Activated CD4-positive, alpha-beta T cell treated with anti-CD3 and anti-CD28 coated beads, Interleukin-2, amount 50 U/mL, for 16 hours (primary cell): ENCODE measurements at regions not wholly inside any gene's neighbourhood (a gene's known extent, or its start where the extent isn't known, plus 50 kb on each side); places are given as distances from the start of the nearest gene placed in this dataset.

Source experiments
- DNase-seq: peaks from one replicate; pipeline ENCODE4 v3.0.0-alpha.2; 2020

DNA sequence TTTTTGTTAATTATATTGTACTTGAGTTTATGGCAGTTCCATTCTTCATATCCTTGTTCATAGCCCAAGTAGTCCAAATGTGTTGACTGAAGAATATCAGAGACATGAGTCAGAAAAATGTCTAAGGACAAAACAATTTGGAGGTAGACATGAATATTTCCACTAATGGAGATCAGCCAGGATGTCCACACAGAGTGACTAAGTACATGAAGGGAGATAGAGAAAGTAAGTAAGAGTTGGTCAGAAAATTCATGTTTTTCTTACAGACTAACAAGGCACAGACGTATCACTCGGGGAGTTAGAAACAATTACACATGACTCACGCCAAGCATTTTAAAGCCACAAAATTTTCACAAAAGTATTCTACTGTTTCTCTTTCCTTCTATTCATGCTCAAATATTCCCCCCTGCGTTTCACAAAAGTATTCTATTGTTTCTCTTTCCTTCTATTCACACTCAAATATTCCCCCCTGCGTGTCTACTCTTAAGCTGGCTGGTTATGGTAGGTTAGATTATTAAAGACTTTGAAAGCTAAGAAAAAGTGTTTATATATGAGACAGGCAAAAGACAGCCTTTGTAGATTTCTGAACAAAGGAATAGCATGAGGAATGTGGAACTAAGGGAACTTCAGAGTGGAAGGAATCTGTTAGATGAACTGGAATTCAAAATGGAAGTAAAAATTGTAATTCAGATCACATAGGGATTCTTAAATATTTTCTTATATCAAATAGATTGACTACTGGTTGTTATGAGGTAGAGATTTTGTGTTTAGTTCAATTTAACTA is 648.7 kb upstream of the CCDC54 start:
- DNase-seq, result no peak

GRCh38 chr3:106729481-106729880 is 647.8 kb upstream of the CCDC54 start:
- no peak for DNase-seq

DNA sequence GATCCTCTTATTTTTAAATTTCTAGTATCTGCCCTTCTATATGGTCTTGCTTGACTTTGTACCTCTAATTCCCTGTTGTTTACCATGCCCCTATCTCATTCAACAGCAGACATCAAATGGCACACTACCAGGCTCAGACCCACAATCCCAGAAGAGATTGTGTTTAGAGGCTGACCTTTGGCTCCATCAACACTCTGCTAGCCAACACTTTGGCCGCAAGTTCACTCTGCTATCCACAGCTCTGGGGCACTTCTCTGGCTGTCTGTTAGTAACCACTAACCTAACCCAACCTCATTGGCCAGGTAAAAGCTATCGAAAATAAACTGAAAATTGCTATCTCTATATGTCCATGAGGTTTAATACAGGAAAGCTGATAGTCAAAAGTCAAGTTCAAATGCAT is 646.0 kb upstream of the CCDC54 start:
- DNase-seq, result no peak

GRCh38 chr3:106734712-106735111 is 642.5 kb upstream of the CCDC54 start:
- no peak for DNase-seq

DNA sequence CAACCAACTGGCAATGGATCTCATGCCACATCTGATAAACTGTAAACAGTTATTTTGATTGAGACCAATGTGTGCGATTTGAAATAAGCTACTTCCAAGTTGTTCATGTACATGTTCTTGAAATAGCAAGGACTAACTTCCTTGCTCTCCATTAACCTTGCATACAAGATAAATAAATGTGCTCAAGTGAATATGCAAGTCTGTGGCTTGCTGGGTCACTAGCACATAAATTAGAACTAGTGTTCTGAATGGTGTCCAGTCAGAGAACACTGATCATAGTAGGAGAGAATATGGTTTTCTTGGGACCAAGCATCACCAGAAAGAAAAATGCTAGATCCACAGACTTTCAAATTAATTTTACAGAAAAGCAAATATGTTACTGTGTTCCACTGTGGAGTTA is 640.0 kb upstream of the CCDC54 start:
- DNase-seq, result no peak

DNA sequence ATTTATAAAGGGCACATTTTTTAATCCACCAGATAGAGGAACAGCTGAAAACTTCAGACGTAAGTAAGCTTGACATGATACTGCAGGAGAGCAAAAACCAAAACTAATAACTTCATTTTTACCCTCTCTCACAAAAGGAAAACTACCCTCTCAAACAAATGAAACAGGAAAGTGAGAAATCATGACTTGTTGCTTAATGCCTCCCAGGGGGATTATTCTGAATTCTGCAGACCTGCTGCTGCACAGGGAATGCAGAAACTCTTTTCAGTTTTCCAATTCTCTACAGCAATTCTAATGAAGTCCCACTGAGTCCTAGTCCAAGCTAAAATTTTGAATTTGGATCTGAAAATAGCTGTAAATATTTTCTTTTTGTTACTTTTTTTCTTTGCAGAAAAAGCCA is 637.1 kb upstream of the CCDC54 start:
- no peak for DNase-seq

DNA sequence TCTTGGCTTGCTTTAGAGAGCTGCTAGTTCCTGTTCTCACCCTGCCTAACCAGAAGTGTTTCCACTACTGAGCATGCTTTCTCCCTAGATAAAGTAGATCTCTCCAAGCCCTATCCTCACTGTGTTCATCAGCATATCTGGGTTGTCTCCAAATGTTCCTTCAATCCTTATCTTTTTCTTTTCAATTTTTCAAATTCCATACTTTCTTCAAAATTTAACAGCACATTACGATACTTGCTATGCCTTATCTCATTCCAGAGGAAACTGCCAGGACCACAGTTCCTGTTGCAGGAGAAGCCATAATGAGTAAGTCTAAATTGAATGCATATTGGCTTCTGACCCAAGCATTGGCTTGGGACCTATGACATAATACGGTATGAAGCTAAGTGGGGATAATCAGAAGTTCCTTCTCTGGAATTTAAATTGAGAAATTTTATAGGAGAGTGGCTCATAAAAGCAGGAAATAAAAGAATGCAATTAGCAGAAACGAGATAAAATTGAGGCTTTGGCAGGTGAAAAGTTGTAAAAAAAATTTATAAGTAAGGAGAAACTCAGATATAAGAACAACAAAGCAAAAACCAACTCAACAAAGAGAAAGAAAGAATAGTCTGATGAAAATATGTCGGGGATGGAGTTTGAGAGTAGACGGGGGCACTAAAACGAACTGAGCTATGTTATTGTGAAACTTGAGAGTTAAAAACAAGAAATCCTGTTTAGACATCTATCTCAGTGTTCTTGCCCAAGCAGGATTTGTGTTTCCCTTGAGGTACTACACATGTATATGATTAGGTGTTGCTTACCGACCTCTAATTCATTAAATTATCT is 631.7 kb upstream of the CCDC54 start:
- no peak for DNase-seq

DNA sequence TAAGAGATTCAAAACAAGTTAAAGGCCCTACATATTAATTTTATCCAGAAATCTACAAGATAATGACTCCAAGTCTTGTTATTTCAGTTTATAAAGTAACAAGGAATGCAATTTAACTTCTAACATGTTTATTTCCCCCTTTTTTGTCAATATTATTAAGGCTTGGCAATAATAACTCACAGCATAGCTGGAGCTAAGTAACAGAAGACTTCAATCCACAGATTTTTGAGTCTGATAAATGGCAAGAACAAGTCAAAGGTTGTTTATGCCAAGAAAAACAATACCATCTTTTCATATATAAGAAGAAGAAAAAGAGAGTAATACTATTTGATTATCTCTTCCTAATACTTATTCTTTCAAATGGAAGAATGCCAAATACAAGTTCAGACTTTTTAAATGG is 631.0 kb upstream of the CCDC54 start:
- DNase-seq, result no peak

GRCh38 chr3:106748472-106749262 is 628.6 kb upstream of the CCDC54 start:
- no peak for DNase-seq

DNA sequence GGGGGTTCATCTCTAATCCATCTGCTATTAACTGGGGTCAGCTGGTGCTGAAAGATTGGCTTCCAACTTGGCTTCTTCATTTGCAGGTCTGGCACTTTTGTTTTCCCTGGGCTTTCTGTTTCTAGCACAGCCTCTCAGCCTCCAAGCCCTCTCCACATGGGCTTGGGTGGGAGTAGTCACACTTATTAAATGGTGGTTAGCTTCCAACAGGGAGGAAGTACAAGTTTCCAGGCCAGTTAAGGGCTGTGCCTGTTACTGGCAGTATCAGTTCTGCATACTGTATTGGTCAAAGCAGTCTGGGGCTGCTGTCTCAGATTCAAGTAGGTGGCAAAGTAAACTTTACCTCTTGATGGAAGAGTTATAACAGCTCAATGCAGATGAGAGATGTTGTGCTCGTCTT is 627.1 kb upstream of the CCDC54 start:
- DNase-seq, result no peak

DNA sequence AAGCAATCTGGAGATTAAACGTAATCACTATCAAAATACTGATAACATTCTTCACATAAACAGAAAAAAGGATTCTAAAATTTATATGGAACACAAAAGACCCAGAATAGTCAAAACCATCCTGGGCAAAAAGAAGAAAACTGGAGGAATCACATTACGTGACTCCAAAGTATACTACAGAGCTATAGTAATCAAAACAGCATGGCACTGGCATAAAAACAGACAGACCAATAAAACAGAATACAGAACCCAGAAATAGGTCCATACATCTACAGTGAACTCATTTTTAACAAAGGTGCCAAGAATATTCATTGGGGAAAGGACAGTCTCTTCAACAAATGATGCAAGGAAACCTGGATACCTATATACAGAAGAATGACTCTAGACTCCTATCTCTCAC is 621.9 kb upstream of the CCDC54 start:
- DNase-seq, result no peak

GRCh38 chr3:106756901-106757300 is 620.3 kb upstream of the CCDC54 start:
- no peak for DNase-seq

DNA sequence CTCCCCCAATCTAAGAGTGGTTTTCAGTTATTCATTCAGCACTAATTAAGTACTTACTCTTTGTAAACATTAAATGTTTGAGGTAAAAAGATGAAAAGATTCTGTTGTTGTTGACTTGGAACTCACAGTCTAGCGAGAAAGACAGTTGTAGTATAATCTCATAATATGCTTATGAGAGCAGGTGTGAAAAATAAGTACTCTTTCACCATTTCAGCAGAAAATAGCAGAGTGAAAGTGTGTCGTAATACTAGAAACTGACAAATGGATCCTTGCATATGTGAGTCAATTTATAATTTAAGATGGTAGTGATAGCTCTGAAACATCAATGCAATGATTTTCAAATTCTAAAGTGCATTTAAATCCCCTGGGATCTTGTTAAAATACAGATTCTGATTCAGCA is 618.8 kb upstream of the CCDC54 start:
- no peak for DNase-seq

DNA sequence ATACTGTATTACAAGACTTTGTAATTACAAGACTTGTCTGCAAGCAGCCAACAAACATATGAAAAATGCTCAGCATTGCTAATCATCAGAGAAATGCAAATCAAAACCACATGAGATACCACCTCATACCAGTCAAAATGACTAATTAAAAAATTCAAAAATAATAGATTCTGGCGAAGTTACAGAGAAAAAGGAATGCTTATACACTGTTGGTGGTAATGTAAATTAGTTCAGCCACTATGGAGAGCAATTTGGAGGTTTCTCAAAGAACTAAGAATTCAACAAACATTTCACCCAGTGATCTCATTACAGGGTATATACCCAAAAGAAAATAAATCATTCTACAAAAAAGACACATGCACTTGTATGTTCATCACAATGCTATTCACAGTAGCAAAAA is 617.5 kb upstream of the CCDC54 start:
- DNase-seq, result no peak

- DNase-seq, result no peak
Measured at GRCh38 chr3:106765342-106765741, 611.9 kb upstream of the CCDC54 start.

GRCh38 chr3:106768941-106769480 is 608.2 kb upstream of the CCDC54 start:
- DNase-seq, result no peak

DNA sequence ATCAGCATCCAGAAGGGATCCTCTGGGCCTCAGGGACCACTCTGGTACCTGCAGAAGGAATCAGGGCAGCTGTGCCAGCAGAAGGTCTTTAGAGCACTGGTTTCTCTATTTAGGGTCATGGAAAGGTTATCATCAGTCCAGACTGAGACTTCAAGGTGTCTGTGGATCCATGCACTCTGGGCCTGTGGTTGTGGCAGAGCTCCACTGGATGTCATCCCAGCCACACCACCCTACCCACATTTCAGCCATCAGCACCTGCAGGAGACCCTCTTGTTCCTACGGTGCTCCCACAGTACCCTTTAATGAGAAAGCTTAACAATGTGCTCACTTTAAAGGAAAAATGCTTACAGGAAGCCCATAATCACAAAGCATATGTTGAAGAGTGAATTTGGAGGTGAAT is 603.4 kb upstream of the CCDC54 start:
- DNase-seq, result no peak

DNA sequence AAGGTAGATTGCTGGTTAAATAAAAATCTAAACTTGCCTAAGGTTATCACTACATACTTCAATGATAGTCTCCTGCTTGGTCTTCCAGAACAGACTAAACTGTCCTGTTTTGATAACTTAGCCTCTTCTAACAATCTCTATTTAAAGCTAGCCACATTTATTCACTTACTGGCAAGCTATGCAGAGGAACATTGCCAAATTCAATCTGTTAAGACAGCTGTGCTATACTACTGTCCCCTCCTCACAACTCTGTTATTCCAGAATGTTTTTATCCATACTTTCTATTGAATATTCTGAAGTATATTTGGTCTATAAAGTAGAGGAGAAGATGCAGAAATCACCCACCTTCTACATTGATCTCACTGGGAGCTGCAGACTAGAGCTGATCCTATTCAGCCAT is 594.0 kb upstream of the CCDC54 start:
- no peak for DNase-seq

GRCh38 chr3:106789276-106789675 is 588.0 kb upstream of the CCDC54 start:
- no peak for DNase-seq

DNA sequence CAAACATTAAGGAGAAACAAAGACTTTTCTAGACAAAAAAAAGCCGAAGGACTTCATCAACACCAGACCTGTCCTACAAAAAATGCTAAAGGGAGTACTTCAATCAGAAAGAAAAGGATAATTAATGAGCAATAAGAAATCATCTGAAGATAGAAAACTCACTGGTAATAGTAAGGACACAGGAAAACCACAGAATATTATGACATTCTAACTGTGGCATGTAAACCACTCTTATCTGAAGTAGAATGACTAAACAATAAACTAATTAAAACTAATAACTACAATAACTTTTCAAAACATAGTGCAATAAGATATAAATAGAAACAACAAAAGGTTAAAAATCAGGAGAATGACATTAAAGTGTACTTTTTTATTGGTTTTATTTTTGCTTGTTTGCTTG is 584.5 kb upstream of the CCDC54 start:
- no peak for DNase-seq

- no peak for DNase-seq
Measured at GRCh38 chr3:106794442-106794841, 582.8 kb upstream of the CCDC54 start.

- DNase-seq, result no peak
Measured at GRCh38 chr3:106795553-106795952, 581.7 kb upstream of the CCDC54 start.

DNA sequence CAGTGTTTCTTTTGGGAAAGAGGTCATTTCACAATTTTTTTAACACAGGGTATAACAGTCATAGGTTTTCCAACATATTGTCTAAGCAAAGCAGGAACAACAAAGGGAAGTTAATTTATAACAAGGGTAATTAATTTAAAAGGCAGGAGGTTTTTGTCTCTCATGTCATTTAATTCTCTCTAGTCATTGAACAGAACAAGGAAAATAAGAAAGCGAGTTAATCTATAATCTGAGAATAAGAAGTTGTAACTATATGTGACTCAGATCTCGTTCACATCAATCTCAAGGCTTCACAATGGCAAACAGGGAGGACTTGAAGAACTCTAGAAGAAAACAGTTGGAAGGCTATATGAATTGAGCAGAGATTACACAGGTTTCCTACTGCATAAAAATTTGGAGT is 579.8 kb upstream of the CCDC54 start:
- no peak for DNase-seq
